Hindlimb muscle (tissue), 1 donor: ENCODE measurements at regions not wholly inside any gene's neighbourhood (a gene's known extent, or its start where the extent isn't known, plus 50 kb on each side); places are given as distances from the start of the nearest gene placed in this dataset.
"Not testable (repeated sequence)": the region's sequence is repeated elsewhere in the genome, so short reads cannot be mapped to it uniquely, and the experiment has no call there.

Experiments
- DNase-seq: peaks from one replicate; pipeline ENCODE4 v3.0.0-alpha.2; 2013

DNA sequence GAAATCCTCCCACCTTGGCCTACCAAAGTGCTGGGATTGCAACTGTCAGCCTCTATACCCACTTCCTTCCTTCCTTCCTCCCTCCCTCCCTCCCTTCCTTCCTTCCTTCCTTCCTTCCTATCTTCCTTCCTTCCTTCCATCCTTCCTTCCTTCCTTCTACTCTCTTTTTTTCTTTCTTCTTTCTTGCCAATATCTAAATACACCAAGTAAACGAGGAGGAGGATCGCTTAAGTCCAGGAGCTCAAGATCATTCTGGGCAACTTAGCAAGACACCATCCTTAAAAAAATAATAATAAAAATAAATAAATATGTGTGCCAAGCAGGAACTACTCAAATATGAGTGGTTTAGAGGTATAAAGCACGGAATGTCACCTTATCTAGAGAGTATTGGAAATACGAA is 249.4 kb upstream of the TRIB2 start:
- DNase-seq: no peak

DNA sequence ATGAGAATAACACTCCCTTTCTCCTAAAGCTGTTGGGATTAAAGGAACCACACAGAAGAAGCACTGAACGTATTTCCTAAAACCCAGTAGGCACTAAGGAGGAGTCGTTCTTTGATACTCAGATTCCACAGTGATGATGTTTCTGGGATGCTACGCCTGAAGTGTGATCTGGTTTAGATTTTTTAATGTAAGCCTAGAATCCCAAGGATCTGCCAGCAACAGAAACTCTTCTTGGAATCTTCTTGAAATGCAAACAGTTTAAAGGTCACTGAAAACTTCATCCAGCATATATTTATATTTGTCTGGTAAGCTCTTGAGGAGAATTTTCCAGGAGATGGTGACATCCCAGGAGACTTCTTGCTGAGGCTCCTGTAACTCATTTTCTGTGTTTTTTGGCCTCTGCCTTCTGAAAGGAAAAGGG is 247.6 kb upstream of the TRIB2 start:
- peak; percentile 32 for DNase-seq

DNA sequence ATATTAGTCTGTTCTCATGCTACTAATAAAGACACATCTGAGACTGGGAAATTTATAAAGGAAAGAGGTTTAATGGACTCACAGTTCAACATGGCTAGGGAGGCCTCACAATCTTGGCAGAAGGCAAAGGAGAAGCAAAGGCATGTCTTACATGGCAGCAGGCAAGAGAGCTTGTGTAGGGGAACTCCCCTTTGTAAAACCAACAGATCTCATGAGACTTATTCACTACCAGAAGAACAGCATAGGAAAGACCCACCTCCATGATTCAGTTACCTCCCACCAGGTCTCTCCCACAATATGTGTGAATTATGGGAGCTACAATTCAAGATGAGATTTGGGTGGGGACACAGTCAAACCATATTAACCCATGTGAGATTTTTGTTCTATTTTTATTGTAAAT is 244.5 kb upstream of the TRIB2 start:
- DNase-seq: not testable (repeated sequence)

DNA sequence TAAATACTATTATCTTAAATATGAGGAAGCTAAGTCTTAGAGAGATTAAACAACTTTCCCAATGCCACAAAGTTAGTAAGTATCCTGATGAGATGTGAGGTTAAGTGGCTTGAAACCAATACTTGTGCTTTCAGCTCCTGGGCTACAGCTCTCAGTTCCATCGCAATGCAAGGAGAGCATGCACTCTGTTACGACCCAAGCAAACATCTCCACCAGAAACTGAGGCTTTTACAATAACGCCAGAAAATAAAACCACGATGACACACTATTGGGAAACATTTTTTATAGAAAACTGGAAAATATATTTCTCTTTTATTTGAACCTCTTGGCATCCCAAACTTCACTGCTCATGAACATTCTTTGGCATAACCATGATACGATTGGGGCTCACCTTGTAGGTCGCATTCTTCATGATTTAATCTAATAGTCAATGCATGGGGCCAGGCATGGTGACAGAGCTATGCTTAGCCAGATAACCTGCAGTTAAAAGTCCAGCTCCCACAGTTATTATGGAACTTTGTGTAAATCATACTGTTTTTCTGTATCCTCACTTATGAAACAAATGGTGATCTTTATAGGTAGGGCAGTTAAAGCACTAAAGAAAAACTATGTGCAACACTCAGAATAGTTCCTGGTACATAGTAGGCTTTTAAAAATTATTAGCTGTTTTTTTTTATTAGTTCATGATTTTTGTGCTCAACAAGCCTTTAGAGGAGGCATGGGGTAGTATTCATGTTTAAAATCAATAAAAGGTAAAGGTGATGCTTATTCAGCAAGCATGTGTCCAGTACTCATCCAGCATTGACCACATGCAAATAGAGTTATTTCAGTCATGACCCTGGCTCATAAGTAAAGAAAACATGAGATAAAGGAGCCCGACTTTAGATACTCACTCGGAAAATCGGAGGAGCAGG is 238.3 kb upstream of the TRIB2 start:
- no peak for DNase-seq

DNA sequence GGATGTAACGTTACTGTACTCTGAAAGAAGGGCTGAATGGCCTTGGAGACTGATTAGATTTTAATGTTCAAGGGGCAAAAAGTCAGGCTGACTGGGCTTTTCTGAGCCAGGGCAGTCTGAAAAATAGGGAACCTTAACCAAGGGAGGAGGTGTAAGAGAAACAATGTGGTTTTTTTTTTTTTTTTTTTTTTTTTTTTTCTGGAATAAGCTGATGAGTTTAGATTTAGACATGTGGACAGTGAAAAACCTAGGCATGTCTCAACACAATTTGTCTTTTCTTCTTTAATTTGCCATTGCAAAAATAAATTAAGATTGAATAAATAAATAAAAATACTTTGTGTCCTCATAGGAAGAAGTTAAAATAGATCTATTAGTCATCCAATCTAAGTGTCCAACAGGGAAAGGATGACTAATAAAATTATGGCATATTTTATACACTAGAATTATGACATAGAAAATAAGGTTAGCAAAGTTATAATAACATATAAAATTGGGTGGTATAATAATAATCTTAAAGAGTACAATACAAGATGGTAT is 237.6 kb upstream of the TRIB2 start:
- no peak for DNase-seq

DNA sequence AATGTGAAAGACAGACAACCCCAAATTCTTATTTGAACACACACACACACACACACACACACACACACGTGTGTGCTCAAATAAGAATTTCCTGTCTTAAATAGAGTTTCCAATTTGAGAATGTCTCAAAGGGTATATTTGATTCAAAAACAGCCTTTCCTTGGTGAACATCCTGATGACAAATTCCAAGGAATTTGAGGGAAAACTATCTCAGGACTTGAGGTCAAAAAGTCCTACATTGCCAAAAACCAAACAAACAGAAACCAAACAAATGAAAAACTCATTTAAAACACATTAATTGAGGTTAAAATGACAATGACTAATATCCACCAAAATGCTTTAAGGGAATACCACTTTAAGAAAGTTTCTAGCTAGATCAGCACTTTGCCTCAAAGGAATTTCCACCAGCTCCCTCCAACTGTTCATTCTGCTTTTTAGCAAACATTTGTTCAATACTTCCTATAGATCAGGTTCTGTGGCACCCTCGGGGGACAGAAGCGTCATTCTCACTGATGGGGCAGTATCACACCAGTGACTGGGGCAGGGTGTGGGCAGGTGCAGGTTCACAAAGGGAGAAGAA is 232.1 kb upstream of the TRIB2 start:
- no peak for DNase-seq

DNA sequence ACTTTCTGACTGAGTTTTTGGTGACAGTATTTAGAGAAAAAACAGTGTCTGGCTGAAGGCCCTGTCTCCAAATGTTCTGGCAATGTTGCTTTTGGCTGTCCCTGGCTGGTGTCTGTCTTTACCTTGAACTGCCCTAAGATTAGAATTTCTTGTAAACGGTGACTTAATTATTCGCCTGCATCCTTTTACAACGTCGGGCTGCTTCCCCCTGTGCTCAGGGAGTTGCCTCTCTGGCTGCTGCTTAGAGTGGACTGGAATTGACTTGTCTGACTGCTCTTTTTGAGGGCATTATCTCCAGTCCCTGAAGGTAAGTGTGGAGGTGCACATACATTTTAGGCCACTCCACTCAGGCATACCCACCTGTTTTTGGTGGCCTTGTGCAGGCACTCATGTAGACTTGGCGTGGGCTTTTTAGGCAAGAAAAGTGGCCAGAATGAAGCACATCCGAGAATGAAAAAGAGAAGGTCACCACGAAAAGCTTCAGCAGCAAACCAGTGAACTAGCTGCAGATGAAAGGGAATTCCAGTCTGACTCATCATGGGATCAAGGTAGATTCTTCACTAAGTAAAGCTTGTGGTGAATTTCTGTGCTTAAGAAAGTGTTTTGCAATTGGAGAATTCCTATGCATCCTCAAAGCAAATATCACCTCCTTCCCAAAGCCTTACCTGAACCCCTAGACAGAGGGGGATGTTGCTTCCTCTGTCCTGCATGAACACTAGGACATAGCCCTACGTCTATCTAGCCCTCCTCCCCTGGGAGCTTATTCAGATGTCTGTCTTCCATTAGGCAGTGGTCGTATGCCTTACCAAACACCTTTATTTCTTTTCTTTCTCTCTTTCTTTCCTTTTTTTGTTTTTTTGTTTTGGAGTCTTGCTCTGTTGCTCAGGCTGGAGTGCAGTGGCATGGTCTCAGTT is 230.3 kb upstream of the TRIB2 start:
- DNase-seq: no peak

DNA sequence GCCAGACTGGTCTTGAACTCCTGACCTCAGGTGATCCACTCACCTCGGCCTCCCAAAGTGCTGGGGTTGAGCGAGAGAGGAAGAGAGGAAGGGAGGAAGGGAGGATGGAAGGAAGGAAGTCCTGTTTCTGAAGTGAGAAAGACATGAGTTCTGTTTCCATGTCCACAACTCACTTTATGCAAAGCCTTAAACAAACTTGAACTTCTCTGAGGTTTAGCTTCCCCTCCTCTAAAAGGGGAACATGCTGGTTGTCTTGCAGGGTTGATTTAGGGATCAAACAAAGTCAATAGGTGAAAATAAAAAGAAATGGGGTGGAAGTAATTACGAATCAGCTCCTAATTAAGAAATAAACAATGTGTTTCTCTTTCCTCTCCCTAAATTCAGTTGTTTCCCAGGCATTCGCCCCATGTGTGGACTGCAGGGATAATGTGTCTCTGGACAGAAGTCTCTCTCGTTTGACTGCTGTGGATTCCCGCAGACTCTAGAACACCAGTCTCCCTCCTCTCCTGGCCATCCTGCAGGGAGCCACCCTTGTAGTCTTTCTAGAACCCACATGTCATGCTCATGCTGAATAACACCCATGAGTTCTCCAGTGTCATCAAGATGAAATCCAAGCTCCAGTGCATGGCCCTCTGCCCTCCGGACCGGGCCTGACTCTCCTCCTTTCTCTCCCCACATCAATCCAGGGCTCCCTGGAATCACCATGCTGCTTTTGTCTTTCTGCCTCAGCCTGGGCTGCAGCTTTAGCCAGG is 229.3 kb upstream of the TRIB2 start:
- no peak for DNase-seq

DNA sequence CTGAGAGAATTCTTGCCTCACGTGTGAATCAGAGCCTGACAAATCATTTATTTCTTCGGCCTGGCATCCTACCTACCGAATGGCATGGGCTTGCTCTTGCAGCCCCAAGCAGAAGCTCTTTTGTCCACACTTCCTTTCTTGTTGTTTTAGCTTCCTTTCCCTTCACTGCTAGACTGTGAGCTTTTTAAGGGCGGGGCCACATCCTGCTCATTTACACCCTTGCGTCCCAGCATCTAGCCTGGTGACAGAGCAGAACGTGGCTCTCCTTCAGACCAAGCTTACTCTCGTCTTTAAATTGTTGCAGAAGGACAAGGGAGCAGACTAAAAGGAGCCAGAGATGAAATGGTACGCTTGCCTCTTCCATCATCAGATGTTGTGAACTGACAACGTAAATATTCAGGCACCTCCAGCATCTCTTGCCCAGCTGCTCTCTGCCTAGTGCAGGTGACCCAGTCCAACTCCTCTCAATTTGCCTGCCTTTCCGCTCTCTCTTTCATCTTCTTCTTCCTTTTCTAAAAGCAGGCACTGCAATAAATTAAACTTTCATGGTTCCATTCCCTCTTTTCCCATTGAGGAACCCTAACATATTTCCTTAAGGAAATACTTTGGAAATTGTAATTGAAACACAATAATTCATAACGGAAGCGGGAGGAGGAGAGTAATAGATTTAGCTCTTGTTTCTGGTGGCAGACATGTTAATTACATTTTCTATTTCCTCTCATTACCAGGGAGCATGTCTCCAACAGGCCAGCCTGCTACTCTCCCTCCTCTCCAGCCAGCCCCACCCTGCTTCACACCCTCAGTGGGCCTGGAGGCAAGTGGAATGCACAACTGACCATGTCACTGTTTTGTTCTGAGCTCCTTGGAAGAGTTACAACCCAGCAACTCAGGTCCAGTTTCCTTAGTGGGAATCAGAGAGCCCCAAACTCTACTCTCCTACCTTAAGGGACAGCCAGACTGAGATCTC is 228.1 kb upstream of the TRIB2 start:
- DNase-seq: no peak

DNA sequence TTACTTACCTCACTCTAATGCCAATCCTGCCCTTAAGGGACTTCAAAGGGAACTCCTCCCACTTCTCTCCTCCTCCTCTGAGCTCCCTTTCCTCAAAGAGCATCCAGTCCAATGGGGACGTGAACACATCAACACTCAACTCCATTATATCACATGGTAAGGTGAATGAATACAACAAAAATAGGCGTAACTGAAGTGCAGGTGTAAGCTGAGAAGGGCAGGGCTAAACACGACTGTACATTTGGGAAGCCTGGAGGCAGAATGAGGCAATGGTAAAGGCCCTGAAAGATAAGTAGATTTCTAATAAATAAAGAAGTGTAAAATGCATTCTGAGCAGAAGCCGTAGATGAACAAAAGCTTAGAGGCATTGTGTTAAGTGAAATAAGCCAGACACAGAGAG is 226.1 kb upstream of the TRIB2 start:
- no peak for DNase-seq

DNA sequence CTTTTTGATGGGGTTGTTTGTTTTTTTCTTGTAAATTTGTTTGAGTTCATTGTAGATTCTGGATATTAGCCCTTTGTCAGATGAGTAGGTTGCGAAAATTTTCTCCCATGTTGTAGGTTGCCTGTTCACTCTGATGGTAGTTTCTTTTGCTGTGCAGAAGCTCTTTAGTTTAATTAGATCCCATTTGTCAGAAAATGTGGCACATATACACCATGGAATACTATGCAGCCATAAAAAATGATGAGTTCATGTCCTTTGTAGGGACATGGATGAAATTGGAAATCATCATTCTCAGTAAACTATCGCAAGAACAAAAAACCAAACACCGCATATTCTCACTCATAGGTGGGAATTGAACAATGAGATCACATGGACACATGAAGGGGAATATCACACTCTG is 224.4 kb upstream of the TRIB2 start:
- DNase-seq: not testable (repeated sequence)

DNA sequence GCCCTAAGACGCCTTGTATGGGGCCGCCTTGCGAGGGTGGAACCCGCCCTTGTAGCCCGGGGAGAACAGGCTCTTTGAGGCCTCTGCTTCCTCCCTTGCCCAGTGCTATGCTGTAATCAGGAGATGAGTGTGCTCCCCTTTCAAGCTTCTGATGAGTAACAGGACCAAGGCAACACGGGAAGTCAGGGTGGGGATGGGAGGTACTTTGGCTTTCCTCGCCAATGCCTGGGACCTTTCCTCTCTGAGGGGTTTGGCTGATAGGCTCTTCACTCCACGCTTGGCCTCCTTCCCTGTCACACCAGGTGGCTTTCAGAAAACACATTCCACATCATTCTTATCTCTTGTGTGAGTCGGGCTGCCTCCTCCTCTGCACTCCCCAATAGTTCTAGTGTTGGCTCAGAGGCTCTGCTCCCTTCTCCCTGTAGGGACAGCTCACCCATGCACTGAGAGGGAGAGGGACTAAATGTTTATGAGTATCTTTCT is 223.7 kb upstream of the TRIB2 start:
- DNase-seq: no peak

DNA sequence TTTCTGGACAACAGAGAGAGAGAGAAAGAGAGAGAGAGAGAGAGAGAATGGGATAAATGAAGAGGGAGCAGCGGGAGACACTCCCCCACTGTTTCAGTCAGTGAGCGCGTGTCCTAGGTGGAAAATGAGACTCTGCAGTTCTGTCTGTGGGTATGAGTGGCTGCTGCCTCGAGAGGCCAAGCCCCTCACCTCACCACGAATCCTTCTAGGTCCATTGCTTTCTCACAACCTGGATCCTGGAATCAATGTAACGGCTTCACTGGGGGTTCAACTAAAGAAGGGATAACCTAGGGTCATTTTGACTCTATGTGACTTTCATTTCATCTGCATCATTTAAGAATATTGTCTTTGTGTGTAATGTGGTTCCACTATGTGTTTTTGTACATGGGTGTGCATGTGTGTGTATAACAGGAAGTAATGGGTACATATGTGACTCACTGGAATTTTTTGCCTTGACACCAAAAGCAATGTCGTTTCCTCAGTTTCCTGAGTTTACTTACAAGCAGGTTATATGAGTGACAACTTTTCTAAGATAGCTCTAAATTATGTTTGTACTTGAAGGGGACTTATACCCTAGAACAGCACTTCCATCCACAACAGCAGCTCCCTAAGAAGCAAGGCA is 221.4 kb upstream of the TRIB2 start:
- no peak for DNase-seq

DNA sequence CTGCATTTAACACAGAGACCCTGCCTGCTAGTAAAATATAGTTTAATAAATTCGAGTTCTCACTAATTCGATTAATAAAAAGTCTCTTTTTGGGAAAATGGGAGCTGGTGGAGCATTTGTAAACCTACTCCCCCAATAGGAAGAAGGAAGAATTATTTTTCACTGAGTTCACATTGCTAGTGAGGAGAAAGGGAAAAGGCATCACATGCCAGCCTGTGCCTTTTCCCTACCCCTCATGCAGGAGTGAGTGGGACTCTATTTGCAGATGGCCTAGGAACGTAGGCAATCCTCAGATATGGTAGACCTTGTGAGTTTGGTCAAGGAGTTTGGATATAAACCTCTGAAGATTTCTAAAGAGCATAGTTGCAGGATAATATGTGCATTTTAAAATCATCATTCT is 218.4 kb upstream of the TRIB2 start:
- DNase-seq: no peak

DNA sequence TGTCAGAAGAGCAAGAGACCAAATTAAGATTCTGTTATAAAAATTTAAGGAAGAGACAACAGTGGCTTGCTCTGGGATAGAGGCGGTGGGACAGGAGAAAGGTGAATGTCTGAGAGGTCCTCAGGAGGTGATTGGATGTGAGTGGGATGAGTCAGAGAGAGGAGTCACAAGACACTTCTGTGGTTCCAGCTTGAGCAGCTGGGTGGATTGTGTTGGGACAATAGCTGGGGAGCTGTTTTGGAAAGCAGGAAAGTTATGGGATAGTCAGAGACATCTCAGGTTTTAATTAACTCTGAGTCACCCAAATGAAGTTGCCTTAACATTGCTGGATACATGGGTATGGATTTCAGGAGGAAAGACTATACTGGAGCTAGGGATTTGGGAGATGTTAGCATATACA is 218.0 kb upstream of the TRIB2 start:
- no peak for DNase-seq

DNA sequence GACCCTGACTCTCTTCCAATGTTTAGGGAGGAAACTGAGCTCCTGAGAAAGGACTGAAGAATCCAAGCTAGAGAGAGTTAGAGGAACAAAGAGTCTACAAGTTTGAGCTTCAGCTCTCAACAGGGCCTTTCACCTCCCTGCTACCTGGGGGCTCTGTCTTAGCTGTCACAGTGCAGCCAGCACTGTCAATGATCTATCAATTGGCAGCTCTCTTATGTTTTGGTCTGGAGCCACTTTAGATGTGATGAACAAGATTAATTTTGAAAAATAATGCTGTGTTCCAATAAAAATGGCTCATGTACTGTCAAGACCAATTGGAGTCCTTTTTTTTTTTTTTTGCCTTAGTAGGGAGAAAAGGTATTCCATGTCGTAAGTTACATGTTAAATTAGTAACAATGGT is 215.8 kb upstream of the TRIB2 start:
- no peak for DNase-seq

DNA sequence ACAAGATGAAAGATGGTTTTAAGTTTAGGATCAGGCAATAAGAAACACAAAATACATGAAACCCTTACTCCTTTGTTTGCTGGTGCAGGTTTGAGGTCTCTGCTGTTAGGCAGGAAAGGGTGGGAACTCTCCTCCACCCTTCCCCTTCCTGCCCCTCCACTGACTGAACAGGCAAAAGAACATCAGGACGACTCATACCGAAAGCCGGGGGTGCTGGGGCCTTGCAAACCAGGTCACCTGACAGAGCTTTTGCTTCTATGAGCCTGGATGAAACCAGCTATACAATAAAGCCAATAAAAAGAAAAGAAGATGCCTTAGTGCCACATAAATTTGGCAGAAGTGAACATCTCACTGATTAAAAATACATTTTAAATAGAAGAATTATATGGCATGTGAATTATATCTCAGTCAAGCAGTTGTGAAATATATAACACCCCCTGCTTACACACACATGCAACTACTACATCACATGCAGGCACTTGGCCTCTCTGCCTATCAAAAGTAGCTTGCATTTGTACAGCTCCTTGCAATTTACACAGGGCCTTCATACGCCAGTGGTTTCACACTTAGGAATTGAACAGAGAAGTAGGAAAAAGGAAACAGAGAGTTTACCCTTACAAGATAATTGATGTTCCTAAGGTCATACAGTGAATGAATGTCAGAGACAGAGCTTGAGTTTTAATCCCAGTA is 215.1 kb upstream of the TRIB2 start:
- no peak for DNase-seq

DNA sequence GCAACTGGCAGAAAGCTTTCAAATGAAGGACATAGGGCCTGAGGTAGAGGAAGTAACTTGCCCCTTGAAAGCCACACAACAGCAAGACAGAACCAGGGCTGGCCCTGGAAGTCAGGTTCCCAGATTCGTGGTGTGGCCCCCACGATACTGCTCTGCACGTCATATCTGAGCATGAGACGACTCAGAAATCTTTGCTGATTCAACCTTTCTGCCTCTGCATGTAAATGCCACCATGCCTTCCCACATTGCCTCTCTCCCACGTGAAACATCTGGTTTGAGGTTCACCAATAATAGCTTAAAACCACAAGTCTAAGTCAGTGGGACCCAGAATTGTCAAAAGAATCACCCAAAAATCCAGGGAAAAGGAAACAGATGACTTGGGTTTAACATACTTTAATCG is 214.0 kb upstream of the TRIB2 start:
- DNase-seq: no peak

DNA sequence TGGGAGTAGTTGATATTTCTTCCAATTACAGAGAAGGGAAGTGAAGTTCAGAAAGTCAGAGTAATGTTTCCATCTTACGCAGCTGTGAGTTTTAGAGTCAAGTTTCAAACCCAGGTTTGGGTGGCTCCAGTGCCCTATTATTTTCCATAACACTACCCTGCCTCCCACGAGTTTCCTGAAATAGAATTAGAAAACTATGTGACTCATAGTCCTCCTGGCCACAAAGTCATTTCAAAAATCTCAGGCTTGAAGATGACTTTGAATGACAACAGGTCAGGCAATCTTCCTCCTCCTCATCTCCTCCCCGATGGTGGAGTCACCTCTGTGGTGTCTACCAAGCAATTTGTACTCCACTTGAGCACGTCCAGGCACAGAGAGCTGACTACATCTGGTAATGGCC is 212.3 kb upstream of the TRIB2 start:
- no peak for DNase-seq

DNA sequence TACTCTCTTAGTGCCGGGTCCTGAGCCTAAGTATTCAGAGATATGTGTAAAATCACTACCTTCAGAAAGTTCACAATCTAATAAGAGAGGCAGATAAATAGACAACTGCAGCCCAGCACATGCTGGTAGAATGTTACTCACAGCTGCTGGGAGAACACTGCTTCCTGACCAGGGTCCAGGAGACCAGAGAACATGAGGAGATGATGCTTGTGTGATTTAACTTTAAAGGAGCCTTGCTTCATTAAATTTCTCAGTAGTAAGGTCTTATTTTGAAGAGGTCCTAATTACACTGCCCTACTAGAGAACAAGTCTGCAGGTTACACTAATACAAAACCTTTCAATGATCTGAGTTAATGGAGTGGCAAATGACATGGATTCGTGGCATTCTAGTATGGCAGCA is 209.9 kb upstream of the TRIB2 start:
- no peak for DNase-seq
